ENCODE measurements at regions not wholly inside any gene's neighbourhood (a gene's known extent, or its start where the extent isn't known, plus 50 kb on each side); places are given as distances from the start of the nearest gene placed in this dataset.
"Not testable (repeated sequence)": the region's sequence is repeated elsewhere in the genome, so short reads cannot be mapped to it uniquely, and the experiment has no call there.

GRCh38 chr2:111478871-111479318, 358.2 kb downstream of the BCL2L11 start:
- intact Hi-C loops (cut with DNase I; ENCODE audit: low total_unique reads); H3K36me3 ChIP-seq; H3K4me3 ChIP-seq; H3K27me3 ChIP-seq; H3K4me1 ChIP-seq; H3K9me3 ChIP-seq; DNase-seq: not testable (repeated sequence)
- peak overlapping the region in 1 of 5 donors; percentile 26 for H3K27ac ChIP-seq
- WGBS, 5 donors, result 61 to 86% (median 77%) methylated on average over 11 to 14 of the region's 14 CpGs

GRCh38 chr2:111480016-111480625, 359.4 kb downstream of the BCL2L11 start:
- 61 to 83% (median 81%) methylated on average over 8 to 10 of the region's 10 CpGs for WGBS, 5 donors
- intact Hi-C loops (cut with DNase I; ENCODE audit: low total_unique reads); H3K4me1 ChIP-seq; H3K4me3 ChIP-seq; H3K9me3 ChIP-seq; H3K36me3 ChIP-seq; DNase-seq; H3K27me3 ChIP-seq: not testable (repeated sequence)
- peak overlapping the region in 1 of 5 donors; percentile 18 for H3K27ac ChIP-seq

DNA sequence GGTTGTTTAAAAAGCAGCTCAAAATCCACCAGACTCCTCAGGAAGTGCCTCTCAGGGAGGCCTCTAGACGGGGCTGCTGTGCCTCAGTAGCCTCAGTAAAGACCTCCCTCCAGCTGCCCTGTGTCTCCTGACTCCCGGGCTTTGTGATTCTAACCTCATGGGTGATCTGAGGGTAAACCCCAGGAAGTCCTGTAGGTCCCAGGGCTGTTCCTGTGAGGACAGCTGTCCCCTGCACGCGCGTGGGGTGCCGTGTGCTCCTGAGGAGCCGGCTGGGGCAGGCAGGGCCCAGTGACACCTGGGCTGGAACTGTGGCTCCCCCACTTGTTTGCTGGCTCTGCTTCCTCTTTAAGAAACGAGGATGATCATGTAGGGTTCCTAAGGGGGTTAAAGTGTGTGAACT, 359.9 kb downstream of the BCL2L11 start:
- H3K9me3 ChIP-seq; H3K27me3 ChIP-seq; intact Hi-C loops (cut with DNase I; ENCODE audit: low total_unique reads); H3K4me1 ChIP-seq; H3K4me3 ChIP-seq; H3K36me3 ChIP-seq: not testable (repeated sequence)
- peak overlapping the region in 1 of 5 donors; percentile 18 for H3K27ac ChIP-seq
- DNase-seq, result peak in 1 of 2 donors; percentile 16
- WGBS, 5 donors, result 65 to 96% (median 79%) methylated on average over 6 to 8 of the region's 8 CpGs; no CpG with 5 or more reads in 1 of the 5 donors

GRCh38 chr2:111481219-111481618, 360.5 kb downstream of the BCL2L11 start:
- H3K4me1 ChIP-seq; intact Hi-C loops (cut with DNase I; ENCODE audit: low total_unique reads); H3K4me3 ChIP-seq; DNase-seq; H3K27ac ChIP-seq; H3K9me3 ChIP-seq; H3K27me3 ChIP-seq; H3K36me3 ChIP-seq: not testable (repeated sequence)
- WGBS, 5 donors, result 61 to 79% (median 68%) methylated on average over 5 to 10 of the region's 11 CpGs

- peak in 1 of 2 donors; percentile 41 for DNase-seq
Observed at GRCh38 chr2:111482987-111483679, 362.4 kb downstream of the BCL2L11 start.

DNA sequence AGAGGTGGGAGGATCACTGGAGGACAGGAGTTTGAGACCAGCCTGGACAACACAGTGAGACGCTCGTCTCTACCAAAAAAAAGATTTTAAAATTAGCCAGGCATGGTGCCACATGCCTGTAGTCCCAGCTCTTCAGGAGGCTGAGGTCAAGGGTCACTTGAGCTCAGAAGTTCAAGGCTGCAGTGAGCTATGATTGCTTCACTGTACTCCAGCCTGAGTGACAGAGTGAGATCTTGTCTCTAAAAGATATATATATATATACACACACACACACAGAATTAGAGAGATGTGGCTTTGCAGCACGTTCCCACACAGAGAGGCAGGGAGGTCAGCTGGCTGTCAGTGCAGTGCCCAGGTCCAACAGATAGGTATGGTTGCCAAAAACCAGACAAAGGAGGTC, 363.4 kb downstream of the BCL2L11 start:
- intact Hi-C loops (cut with DNase I; ENCODE audit: low total_unique reads); H3K27ac ChIP-seq; H3K27me3 ChIP-seq; H3K36me3 ChIP-seq; DNase-seq; H3K9me3 ChIP-seq; H3K4me1 ChIP-seq; H3K4me3 ChIP-seq: not testable (repeated sequence)
- 59 to 100% (median 89%) methylated on average over 1 to 3 of the region's 3 CpGs for WGBS, 5 donors

More at GRCh38 chr2:111482987-111483679, 362.4 kb downstream of the BCL2L11 start:
- H3K4me1 ChIP-seq; intact Hi-C loops (cut with DNase I; ENCODE audit: low total_unique reads); H3K4me3 ChIP-seq; H3K27ac ChIP-seq; H3K36me3 ChIP-seq; H3K27me3 ChIP-seq; H3K9me3 ChIP-seq: not testable (repeated sequence)
- 67 to 78% (median 70%) methylated on average over 5 of the region's 8 CpGs for WGBS, 5 donors

DNA sequence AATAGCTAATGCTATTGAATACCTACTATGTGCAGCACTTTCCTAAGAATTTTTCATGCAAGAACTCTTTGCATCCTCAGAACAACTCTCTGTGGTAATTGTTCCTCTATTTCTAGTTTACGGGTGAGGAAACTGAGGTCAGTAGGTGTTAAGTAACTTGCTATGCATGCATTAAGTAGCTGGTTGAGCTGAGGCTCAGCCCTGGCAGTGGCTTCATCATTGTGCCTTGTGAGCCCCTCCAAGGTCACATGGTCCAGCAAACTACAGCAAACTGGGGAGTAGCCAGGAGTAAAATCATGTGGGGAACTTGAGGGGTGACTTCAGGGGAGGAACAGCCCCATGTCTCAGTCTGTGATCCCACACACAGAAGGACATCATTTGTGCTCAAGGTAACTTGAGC, 365.2 kb downstream of the BCL2L11 start:
- H3K27me3 ChIP-seq; H3K36me3 ChIP-seq; H3K9me3 ChIP-seq; H3K27ac ChIP-seq; DNase-seq; intact Hi-C loops (cut with DNase I; ENCODE audit: low total_unique reads); H3K4me1 ChIP-seq; H3K4me3 ChIP-seq: not testable (repeated sequence)
- WGBS, 5 donors, result 80 to 100% (median 94%) methylated on average over 1 of the region's 1 CpG; no CpG with 5 or more reads in 1 of the 5 donors

DNA sequence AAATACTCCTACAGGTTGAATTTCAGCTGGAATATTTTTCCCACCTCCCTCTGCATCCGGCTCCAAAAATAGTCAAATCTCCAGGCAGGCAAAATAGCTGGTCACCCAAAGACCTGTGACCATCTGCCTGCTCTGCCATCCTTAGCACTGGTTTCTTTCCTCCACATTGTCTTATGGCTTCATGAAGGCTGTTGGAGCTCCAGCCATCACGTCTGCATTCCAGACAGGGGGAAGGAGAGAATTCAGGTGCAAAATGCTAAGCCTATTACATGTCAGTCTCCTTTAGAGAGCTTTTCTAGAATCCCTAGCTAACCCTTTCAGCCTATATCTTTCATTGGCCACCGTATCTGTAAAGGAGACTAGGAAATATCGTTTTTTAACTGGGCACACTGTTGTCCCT, 367.7 kb downstream of the BCL2L11 start:
- H3K36me3 ChIP-seq; H3K4me3 ChIP-seq; H3K27ac ChIP-seq; H3K27me3 ChIP-seq; H3K9me3 ChIP-seq; DNase-seq; H3K4me1 ChIP-seq; intact Hi-C loops (cut with DNase I; ENCODE audit: low total_unique reads): not testable (repeated sequence)
- WGBS, 5 donors, result 89 to 98% (median 94%) methylated on average over 3 to 4 of the region's 4 CpGs

- DNase-seq; intact Hi-C loops (cut with DNase I; ENCODE audit: low total_unique reads); H3K27me3 ChIP-seq; H3K36me3 ChIP-seq; H3K27ac ChIP-seq; H3K4me3 ChIP-seq; H3K4me1 ChIP-seq; H3K9me3 ChIP-seq: not testable (repeated sequence)
- no CpG with 5 or more reads among the region's 1 CpG for WGBS, 5 donors
Observed at GRCh38 chr2:111489460-111489859, 368.7 kb downstream of the BCL2L11 start.

GRCh38 chr2:111491181-111491580, 370.5 kb downstream of the BCL2L11 start:
- WGBS, 5 donors, result no CpG with 5 or more reads among the region's 3 CpGs
- H3K9me3 ChIP-seq; intact Hi-C loops (cut with DNase I; ENCODE audit: low total_unique reads); H3K4me1 ChIP-seq; DNase-seq; H3K36me3 ChIP-seq; H3K4me3 ChIP-seq; H3K27me3 ChIP-seq: not testable (repeated sequence)
- peak overlapping the region in 1 of 5 donors; percentile 38 for H3K27ac ChIP-seq

DNA sequence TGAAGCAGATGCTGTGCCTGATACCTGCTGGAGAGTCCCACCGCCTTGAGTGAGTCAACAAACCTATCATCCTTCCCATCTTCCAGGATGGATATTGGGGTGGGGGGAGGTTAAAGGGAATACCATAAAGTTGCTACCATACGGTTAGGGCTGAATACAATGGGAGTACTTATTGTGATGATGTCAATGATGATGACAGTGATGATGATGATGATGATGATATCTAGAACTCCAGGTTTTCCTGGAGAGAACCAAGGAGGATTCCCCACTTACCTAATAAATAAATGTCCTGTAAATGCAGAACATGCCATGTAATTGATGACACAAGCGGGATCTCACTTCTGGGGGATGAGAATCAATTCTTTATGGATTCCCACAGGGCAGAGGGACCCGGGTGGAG, 370.9 kb downstream of the BCL2L11 start:
- H3K4me3 ChIP-seq; DNase-seq; intact Hi-C loops (cut with DNase I; ENCODE audit: low total_unique reads); H3K9me3 ChIP-seq; H3K27me3 ChIP-seq; H3K36me3 ChIP-seq: not testable (repeated sequence)
- 66 to 89% (median 72%) methylated on average over 3 to 4 of the region's 4 CpGs for WGBS, 5 donors
- Histone ChIP-seq H3K27ac (peak overlapping the region in 1 of 5 donors; percentile 38), H3K4me1 (peaks cover 0 to 10% (median 5%) of the 10 kb centered on the region in 4 donors)

DNA sequence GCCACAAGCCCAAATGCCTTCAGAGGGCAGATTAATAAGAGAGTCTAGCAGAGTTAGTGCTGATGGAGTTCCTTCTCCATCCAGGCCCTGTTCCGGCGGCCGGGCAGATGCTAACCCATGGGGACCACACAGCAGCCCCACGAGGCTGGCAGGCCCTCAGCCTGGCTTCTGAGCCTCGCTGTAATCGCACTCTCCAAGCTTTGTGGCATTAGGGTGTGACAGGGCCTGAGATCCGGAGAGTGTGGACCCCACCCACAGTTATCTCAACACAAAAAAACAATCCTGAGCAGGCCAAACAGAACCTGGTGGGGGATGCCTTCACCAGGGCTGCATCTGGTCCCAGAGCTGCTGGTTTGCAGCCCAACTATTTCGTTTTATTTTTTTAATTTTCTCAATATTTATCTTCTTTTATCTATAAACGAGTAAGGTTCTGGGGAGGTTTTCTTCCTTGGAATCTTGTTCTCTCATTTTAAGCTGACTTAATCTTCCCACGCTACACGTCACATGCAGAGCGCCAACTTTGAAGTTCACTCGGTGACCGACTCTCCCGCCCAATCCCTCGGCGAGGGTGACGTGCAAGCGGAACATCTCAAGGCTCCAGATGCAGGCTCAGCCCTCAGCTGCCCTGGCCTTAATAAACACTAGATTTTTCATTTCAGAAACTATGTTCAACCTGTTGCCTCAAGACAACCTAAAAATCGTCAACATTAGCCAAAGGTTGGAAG, 372.4 kb downstream of the BCL2L11 start:
- intact Hi-C loops (cut with DNase I; ENCODE audit: low total_unique reads); H3K9me3 ChIP-seq; H3K36me3 ChIP-seq; DNase-seq; H3K27me3 ChIP-seq: not testable (repeated sequence)
- WGBS, 5 donors, result 20 to 55% (median 42%) methylated on average over 1 to 8 of the region's 20 CpGs
- Histone ChIP-seq H3K4me1 (peaks cover 0 to 13% (median 5%) of the 10 kb centered on the region in 4 donors), H3K27ac (peak overlapping the region in 4 of 5 donors; percentile 73 to 83 (median 77)), H3K4me3 (peak overlapping the region in 1 of 4 donors; percentile 13)

Data from stomach (tissue), 8 donors.